GM21528 (cell line): ENCODE measurements at regions not wholly inside any gene's neighbourhood (a gene's known extent, or its start where the extent isn't known, plus 50 kb on each side); places are given as distances from the start of the nearest gene placed in this dataset.
"Not testable (repeated sequence)": the region's sequence is repeated elsewhere in the genome, so short reads cannot be mapped to it uniquely, and the experiment has no call there.

Experiments
- ATAC-seq: cut with Tn5 transposase; IDR thresholded peaks from one replicate; pipeline ENCODE4 v1.9.1; 2021; ENCODE audit warnings: mild to moderate bottlenecking, moderate library complexity; ENCODE audit not compliant: unreplicated experiment, low FRiP score

- no peak for ATAC-seq
Measured at GRCh38 chr6:37078814-37079213, 73.4 kb downstream of the FGD2 start.

DNA sequence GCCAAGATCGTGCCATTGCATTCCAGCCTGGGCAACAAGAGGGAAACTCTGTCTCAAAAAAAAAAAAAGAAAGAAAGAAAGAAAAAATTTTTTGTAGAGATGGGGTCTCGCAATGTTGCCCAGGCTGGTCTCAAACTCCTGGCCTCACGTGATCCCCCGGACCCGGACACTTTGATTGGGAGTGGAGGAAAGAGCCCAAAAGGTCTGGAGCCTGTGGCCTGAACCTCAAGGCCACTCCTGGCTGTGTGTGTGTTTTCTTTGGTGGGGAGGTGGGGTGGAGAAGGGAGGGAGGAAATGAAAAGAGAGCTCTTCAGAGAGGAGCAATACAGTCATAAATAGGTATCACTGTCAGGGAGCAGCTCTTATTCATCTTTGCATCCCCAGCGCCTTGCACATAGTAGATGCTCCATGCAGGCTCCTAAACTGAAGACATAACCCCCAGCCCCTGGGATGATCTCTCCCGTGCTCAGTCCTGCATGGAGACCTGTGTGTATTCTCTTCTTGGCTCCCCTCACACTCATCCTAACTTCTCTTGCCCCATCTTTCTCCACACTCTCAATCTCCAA, 75.7 kb downstream of the FGD2 start:
- ATAC-seq: no peak

DNA sequence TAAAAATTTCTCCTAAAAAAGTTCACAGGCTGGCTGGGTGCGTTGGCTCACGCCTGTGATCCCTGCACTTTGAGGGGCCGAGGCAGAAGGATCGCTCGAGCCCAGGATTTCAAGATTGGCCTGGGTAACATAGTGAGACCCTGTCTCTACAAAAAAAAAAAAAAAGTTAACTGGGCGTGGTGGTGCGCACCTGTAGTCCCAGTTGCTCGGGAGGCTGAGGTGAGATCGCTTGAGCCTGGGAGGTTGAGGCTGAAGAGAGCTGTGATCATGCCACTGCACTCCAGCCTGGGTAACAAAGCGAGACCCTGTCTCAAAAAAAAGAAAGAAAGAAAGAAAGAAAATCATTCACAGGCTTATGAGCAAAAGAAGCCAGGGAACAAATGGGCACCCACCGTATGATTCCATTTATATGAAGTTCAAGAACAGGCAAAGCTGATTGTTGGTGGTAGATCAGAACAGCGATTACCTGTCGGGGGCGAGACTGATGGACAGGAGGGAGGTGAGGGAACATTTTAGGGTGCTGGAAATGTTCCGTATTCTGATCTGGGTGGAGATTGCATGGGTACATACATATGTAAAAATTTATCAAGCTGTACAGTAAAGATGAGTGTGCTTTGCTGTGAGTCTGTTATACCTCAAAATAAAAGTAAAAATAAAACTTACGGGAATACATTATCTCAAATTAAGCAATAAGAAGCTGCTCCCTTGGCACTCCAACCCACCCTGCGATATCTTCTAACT, 77.1 kb downstream of the FGD2 start:
- ATAC-seq: no peak

GRCh38 chr6:37083243-37084138, 78.0 kb downstream of the FGD2 start:
- ATAC-seq: no peak

DNA sequence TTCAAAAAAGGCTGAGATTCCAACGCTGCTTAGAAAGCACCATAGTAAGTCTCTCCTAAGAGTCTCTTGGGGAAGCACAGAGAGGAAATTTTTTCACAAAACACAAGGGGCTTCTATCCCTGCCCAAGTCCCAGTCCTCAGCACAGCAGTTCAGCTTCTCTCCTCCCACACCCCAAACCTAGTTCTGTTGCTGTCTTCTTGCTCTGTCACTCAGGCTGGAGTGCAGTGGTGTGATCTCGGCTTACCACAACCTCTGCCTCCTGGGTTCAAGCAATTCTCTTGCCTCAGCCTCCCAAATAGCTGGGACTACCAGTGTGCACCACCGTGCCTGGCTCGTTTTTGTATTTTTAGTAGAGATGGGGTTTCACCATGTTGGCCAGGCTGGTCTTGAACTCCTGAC, 79.2 kb downstream of the FGD2 start:
- not testable (repeated sequence) for ATAC-seq

DNA sequence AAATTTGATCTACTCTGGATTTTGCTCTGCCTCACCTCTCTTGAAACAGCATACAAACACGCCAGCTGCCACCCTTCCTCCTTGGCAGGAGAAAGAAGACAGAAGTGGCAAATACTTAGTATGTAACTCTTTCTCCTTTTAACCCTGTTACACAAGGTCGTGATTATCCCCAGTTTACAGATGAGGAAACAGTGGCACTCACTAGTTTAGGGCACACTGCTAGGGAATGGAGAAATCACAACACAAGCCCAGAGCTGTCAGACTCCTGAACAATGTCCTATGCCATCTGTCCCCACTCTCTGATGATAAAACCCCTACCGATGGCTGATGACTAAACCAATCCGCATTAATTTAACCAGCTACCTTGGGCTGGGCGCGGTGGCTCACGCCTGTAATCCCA, 79.7 kb downstream of the FGD2 start:
- no peak for ATAC-seq

DNA sequence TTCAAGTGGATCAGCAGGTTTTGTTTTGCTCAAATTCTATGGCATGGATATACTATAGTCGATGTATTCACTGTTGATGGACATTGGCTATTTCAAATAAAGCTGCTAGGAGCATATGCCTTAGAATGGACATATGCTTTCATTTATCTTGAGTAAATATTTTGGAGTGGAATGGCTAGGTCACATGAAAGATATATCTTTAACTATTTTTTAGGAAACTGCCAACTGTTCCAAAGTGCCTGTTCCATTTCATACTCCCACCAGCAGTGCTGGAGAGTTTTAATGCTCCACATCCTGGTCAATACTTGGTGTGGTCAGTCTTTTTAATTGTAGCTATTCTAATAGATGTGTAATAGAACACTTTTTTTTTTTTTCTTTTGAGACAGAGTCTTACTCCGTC, 81.1 kb upstream of the PIM1 start:
- ATAC-seq: no peak

GRCh38 chr6:37089783-37090182, 80.2 kb upstream of the PIM1 start:
- no peak for ATAC-seq

- ATAC-seq: not testable (repeated sequence)
Measured at GRCh38 chr6:37091104-37091503, 78.8 kb upstream of the PIM1 start.

GRCh38 chr6:37091586-37091985, 78.4 kb upstream of the PIM1 start:
- ATAC-seq: not testable (repeated sequence)

DNA sequence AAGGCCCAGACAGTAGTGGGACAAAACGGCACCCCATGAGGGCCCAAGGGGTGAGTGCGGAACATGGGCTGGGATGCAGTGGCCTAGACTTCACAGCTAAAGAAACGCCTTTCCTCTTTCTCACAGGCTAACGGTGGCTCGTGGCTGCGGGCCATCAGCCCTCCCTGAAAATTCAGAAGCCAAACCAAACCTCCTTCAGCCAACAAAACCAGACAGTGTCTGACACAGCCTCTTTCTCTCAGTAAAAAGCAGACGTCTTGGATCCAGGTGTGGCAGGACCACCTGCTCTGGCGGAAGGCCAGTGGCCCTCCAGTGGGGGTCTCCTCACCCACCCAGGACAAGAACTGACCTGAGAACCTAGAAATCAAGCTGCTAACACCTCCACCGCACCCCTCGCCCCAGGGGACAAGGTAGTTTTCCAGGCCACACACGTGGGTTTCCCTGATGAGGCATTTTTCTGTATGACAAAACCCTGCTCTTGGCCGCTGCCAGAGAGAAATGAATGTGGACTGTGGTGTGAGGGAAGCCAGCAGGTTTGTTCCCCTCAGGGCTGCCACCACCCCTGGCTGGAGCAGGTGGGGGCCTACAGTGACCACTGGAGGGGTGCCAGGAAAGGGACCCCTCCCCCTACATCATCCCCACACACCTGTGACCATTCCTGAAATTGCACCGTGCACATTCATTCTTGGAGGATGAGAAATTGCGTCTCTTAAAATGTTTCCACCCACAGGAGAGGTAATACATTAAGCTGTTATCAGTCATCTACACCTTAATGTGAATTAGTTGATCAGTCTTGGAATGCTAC, 76.8 kb upstream of the PIM1 start:
- ATAC-seq: no peak

DNA sequence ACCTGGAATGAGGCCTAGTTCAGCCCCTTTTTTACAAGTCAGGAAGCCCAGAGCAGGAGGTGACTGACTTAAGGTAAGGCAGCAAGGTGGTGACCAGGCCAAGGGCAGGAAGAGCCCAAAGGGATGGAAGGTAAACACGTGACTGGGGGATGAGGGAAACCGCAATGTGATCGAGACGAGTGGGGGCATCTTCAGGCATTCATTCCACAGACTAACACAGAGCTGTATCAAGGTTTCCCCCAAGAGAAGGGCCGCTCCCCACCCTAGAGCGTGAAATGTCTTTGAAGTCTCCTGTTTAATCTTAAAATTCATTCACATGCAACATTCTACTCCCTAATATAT, 76.3 kb upstream of the PIM1 start:
- no peak for ATAC-seq

DNA sequence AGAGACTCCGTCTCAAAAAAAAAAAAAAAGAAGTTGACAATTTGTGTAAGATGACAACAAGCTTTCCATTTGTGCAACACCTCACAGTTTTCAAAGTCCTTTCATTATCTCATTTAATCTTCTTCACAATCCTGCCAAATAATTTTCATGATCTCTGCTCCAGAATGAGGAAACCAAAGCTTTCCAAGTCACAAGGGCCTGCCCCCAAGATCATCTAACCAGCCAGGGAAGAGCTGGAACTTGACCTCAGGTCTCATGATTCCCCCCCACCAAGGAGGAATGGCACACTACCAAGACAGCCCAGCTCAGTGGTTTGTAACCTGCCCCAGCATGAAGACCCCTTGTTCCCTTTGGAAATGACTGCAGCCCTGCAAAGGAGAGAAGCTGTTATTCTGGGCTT, 74.0 kb upstream of the PIM1 start:
- ATAC-seq: no peak

GRCh38 chr6:37097335-37097734, 72.6 kb upstream of the PIM1 start:
- no peak for ATAC-seq

- ATAC-seq: no peak
Measured at GRCh38 chr6:37099442-37099841, 70.5 kb upstream of the PIM1 start.

DNA sequence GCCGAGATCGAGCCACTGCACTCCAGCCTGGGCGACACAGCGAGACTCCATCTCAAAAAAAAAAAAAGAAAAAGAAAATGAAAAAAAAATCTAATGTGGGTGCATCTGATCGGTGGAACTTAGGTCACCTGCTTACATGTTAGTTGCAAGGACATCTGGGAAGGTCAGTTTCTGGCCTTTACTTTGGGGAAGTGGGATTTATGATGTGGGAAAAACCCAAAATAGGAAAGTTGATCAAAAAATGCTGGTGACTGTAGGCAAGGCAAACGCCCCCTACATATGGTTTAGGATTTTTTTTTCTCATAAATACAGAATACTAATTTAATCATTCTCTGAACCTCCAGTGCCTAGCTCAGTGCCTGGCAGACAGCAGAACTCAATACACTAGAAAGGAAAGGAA, 69.2 kb upstream of the PIM1 start:
- no peak for ATAC-seq

GRCh38 chr6:37101991-37102298, 68.0 kb upstream of the PIM1 start:
- no peak for ATAC-seq

DNA sequence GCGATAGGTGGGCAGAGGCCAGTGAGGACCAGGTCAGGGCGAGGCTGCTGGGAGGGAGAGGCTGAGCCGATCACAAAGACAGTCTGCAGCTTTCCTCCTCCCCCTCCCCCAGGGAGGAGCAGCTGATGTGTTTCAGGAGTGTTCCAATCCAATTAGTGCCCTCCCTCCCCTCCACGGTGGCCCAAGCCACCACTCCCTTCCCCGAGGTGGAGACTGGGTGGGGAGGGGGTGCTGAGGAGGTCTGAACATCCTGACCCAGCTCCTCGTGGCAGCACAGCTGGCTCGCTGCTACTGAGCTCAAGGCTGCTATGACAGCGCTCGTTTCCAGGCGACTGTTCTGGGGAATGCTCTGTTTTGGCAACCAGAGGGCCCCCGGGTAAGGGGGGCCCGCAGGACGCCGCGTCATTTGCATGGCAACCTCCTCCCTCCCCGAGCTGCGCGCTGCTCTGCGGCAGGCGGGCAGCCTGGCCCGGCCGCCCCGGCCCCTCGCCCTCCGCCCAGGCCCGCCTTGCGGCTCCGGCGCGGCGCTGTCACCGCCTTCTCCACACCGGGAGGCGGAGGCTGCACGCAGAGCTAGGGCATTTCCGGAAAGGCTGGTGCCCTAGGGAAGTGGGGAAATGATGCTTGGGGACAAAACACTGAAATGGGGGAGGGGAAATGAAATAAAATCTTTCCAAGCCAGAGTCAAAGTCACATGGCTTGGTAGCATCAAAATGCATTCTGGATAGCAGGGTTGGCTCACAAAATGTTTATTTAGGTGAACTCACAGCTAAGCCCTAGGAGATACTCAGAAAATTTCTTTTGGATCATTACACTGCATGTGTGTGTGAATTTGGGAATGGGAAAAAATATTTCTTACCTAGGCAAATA, 67.4 kb upstream of the PIM1 start:
- peak; percentile 80 for ATAC-seq

DNA sequence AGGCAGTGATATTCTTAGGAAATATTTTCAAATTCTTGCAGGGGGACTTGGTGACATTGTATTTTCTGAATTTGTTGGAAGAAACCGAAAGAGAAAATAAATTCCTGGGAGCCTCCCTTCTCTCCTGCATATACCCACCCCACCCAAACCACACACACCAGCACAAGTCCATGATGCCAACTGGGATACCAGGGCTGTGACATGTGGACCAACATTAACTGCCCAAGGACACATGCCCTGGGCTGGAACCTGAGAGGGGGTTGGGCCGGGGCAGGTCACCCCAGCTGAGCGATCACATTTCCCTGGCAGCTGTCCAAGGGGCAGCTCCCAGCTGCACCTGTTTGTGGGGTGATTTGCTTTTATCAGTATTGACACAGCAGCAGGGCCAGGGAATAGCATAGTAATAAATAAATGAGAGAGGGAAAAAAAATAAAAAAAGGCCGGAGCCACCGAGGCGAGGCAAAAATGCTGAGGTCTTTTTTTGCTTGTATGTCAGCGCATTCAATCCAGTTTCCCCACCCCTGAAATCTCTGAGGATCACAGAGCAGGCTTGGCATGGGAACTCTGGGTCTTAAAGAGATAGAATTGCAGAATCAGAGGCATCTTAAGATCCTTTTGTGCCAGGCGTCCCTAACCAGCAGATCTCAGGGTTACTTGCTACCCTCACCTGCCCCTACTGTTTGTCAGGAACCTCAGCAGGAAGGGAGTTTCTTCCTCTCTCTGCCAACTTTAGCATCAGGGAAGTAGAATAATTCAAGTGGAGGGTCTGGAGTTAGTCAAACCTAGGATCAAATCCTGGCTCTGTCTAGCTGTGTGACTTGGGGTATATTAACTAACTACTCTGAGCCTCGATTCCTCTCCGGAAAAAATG, 66.5 kb upstream of the PIM1 start:
- no peak for ATAC-seq
